Stomach (tissue), 4 donors: ENCODE measurements at regions not wholly inside any gene's neighbourhood (a gene's known extent, or its start where the extent isn't known, plus 50 kb on each side); places are given as distances from the start of the nearest gene placed in this dataset.

Experiments used
- CTCF ChIP-seq, 7 experiments: fragments of 450-650 bp in 4 of 7; fragments of 200-600 bp in 3 of 7; sonication (generic) in 3 of 7; IDR thresholded peaks; one replicate each; pipeline ENCODE4 v1.5.1; 2016 to 2019; ENCODE audit warnings: antibody characterized with exemption in 7 of 7, control low read depth in 2 of 7, mild to moderate bottlenecking in 1 of 7
- POLR2A ChIP-seq, 4 donors: fragments of 450-650 bp; IDR thresholded peaks; one replicate each; pipeline ENCODE4 v1.6.1; 2016; ENCODE audit warnings: antibody characterized with exemption in 4 of 4, control low read depth in 2 of 4, mild to moderate bottlenecking in 1 of 4, moderate library complexity in 1 of 4
- POLR2AphosphoS5 ChIP-seq, 3 donors: sonication (generic); formaldehyde crosslinking; IDR thresholded peaks; one replicate each; pipeline ENCODE4 v1.6.1; 2016; ENCODE audit warnings: antibody characterized with exemption in 3 of 3

GRCh38 chr5:88109818-88110217 is 158.8 kb downstream of the TMEM161B start:
- TF ChIP-seq POLR2AphosphoS5 (IDR thresholded peaks at IDR 0.05): no peak
- TF ChIP-seq POLR2A (IDR thresholded peaks at IDR 0.05): no peak
- TF ChIP-seq CTCF (IDR thresholded peaks at IDR 0.05): no peak
